ENCODE measurements at regions not wholly inside any gene's neighbourhood (a gene's known extent, or its start where the extent isn't known, plus 50 kb on each side); places are given as distances from the start of the nearest gene placed in this dataset.

- TF ChIP-seq, protein P1, sequence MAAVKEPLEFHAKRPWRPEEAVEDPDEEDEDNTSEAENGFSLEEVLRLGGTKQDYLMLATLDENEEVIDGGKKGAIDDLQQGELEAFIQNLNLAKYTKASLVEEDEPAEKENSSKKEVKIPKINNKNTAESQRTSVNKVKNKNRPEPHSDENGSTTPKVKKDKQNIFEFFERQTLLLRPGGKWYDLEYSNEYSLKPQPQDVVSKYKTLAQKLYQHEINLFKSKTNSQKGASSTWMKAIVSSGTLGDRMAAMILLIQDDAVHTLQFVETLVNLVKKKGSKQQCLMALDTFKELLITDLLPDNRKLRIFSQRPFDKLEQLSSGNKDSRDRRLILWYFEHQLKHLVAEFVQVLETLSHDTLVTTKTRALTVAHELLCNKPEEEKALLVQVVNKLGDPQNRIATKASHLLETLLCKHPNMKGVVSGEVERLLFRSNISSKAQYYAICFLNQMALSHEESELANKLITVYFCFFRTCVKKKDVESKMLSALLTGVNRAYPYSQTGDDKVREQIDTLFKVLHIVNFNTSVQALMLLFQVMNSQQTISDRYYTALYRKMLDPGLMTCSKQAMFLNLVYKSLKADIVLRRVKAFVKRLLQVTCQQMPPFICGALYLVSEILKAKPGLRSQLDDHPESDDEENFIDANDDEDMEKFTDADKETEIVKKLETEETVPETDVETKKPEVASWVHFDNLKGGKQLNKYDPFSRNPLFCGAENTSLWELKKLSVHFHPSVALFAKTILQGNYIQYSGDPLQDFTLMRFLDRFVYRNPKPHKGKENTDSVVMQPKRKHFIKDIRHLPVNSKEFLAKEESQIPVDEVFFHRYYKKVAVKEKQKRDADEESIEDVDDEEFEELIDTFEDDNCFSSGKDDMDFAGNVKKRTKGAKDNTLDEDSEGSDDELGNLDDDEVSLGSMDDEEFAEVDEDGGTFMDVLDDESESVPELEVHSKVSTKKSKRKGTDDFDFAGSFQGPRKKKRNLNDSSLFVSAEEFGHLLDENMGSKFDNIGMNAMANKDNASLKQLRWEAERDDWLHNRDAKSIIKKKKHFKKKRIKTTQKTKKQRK (IDR thresholded peaks at IDR 0.05; ENCODE audit: low read depth, low read length) = no peak
- TF ChIP-seq SKIL (IDR thresholded peaks at IDR 0.05; ENCODE audit: low read depth, poor library complexity, severe bottlenecking) (no peak), IRF4 (IDR thresholded peaks at IDR 0.05; ENCODE audit: low read depth, low read length) (no peak), NFIC (IDR thresholded peaks at IDR 0.05; ENCODE audit: low read depth, low read length) (no peak)
Measured at GRCh38 chr4:159503236-159504008, 400.5 kb downstream of the RAPGEF2 start (continued).

DNA sequence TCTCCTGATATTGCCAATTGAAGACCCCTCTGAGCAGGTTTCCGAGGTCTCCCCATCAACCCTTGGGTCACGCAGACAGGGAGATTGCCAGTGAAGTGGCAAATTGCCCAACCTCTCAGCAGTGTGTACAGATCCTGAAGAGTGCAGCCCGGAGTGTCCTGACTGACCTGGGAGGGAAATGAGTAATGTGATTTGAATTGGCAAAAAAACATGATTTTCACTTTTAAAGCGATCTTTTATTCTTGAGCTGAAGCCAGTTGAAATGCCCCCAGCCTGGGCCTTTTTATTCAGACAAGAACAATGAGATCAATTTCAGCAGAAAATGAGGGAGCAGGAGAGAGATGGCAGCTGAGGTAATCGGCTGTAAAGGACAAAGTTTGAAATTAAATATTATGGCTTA lies 401.8 kb downstream of the RAPGEF2 start:
- H3K27me3 ChIP-seq (replicated peaks in 1 of 2; ENCODE audit: control insufficient read depth in 2 of 2, insufficient read depth in 2 of 2, low read length in 1 of 2) = no peaks in the 10 kb centered on the region; a peak in 2 of 4 replicates
- CTCF ChIA-PET = no interaction called here
- no peak overlapping the region for H2AFZ ChIP-seq (ENCODE audit: control insufficient read depth, low read depth, low read length)
- H3K79me2 ChIP-seq (ENCODE audit: control insufficient read depth, insufficient read depth, low read length) = no peaks in the 10 kb centered on the region
- DNase-seq (ENCODE audit: low read depth, low spot score) = no peak
- no TSS peak for BruUV-seq (replicated peaks)
- intact Hi-C loops (cut with micrococcal nuclease; ENCODE audit: unreplicated experiment) (no loop called here), in situ Hi-C loops (cut with MboI) (no loop called here)
- no peak for ATAC-seq
- TF ChIP-seq HDAC6 (IDR thresholded peaks at IDR 0.05; ENCODE audit: unreplicated experiment) (no peak), TARDBP (IDR thresholded peaks at IDR 0.05; ENCODE audit: borderline replicate concordance) (no peak), YBX1 (IDR thresholded peaks at IDR 0.05) (no peak)
- SMC1A ChIA-PET (ENCODE audit: uncharacterized antibody, unreplicated experiment) = no interaction called here
- H3K4me2 ChIP-seq (ENCODE audit: control insufficient read depth, insufficient read depth) = no peak overlapping the region
- no peaks in the 10 kb centered on the region for H4K20me1 ChIP-seq (ENCODE audit: control insufficient read depth, insufficient read depth)
- H3K9ac ChIP-seq (ENCODE audit: control insufficient read depth, insufficient read depth, low read length) = no peak overlapping the region
- H3K9me3 ChIP-seq (replicated peaks; ENCODE audit: control insufficient read depth, insufficient read depth, low read length) = no peaks in the 10 kb centered on the region
- no peaks in the 10 kb centered on the region for H3K4me1 ChIP-seq (ENCODE audit: control insufficient read depth, insufficient read depth, low read length)
- POLR2A ChIA-PET = no interaction called here
- H3K27ac ChIP-seq (ENCODE audit: control insufficient read depth, insufficient read depth) = no peak overlapping the region
- no peak overlapping the region for H3K4me3 ChIP-seq
- RAD21 ChIA-PET (ENCODE audit: unreplicated experiment) = no interaction called here
- 21% methylated on average over 5 of the region's 5 CpGs for WGBS (ENCODE audit: insufficient coverage, insufficient replicate concordance, low lambda C conversion rate, missing lambda C conversion rate)
- FAIRE-seq = no peak
- H3K36me3 ChIP-seq (ENCODE audit: control insufficient read depth in 2 of 2, insufficient read depth in 2 of 2, low read length in 1 of 2) = no peaks in the 10 kb centered on the region
